GM18507 (cell line): ENCODE measurements at regions not wholly inside any gene's neighbourhood (a gene's known extent, or its start where the extent isn't known, plus 50 kb on each side); places are given as distances from the start of the nearest gene placed in this dataset.

ENCODE experiments used
- DNase-seq: peaks from one replicate; pipeline ENCODE4 v3.0.0; 2011; ENCODE audit warnings: low read depth; ENCODE audit not compliant: insufficient read length; ENCODE audit errors: extremely low spot score
- FAIRE-seq: peaks from 2 replicates; lab custom pipeline; 2011; peaks lifted over from hg19 to GRCh38; lab: Jason Lieb, UNC

DNA sequence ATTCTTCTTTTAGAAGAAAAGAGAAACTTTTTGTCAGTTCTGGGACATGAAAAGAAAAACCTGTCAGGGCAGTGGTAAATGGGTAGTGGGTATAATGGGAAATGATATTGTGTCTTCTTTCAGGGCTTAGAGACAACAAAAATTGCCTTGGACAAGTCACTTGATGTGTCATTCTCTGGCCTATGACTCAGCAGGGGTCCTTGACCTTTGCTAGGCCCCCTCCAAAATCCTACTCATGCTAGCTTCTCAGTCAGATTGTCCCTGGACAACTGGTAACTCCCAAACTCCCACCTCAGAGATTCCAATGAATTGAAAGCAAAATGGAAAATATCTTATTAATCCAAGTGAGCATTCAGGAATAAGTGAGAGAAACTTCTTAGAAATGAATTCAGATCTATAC is 258.8 kb upstream of the SPRY2 start:
- DNase-seq, result no peak
- FAIRE-seq, result no peak

- FAIRE-seq (no peak), DNase-seq (no peak)
These were observed 257.3 kb upstream of the SPRY2 start for GRCh38 chr13:80598189-80598588.

DNA sequence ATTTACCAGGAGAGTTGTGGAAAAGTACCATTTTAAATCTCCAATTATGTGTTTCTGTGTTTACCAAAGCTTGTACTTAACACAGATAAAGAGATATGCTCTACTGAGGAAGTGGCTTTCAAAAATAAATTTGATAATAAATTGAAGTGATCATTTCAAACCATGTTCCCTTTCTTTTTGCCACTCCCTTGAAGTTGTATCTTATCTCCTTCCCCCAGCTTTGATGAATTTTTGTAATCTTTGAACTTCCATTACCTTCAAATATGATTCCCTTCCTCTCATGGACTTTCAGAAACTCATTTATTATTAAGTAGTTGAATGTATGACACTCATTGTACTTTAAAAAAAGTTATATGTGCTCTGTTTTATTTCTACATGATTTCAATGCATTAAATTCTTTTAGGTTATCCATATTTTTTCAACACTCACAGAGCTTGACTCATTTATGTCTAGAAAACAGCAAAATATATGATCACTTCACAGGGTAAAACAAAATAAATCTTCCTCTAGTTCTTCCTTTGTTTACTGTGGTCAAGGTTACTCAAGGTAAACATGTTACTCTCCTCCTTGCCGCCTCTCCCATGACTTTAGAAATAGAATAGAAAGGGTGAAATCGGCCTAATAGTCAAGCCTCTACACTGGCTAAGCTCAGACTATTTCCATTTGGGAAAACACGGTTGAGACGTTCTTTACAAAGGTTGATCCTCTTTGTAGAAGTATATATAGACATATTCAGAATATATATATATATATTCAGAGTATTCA is 251.2 kb upstream of the SPRY2 start:
- no peak for FAIRE-seq
- no peak for DNase-seq

GRCh38 chr13:80590551-80590950 is 249.6 kb upstream of the SPRY2 start:
- FAIRE-seq, result no peak
- no peak for DNase-seq

DNA sequence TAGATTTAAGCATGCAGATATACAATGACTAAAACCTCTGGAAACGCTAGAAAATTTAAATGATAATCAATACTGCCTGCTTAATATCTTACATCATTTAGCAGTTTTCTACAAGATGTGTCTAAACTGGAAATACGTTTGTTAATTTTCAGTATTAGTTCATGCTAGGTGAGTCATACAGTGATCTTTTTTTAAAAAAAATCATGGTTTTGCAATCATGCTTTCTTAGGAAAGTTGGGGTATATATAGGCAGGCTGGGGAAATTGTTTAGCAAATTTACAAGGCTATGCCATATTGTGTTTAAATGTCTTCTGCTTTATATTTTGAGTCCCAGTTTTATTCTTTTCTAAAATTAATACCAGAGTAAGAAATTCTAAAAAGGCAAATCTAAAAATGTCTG is 245.4 kb upstream of the SPRY2 start:
- DNase-seq (no peak), FAIRE-seq (no peak)

- DNase-seq (no peak), FAIRE-seq (no peak)
These were observed 244.6 kb upstream of the SPRY2 start for GRCh38 chr13:80585531-80585930.

DNA sequence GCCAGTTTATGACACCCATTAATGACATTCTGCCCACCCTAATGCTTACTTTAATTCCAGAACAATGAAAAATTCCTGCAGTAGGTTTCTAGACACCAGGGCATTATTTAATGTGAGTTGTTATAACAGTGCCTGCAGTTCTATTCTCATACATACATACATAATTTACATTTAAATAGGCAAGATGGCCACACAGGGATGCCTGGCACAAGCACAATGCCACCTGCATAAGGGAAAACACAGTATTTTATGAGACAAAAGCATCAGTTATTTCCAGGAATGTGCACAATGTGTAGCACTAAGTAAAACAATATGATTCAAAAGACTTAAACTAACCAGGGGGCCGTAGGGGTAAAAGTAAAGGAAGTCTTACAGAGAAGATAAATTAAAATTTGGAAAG is 243.9 kb upstream of the SPRY2 start:
- DNase-seq (no peak), FAIRE-seq (no peak)

- FAIRE-seq (no peak), DNase-seq (no peak)
These were observed 243.4 kb upstream of the SPRY2 start for GRCh38 chr13:80584306-80584705.

- FAIRE-seq (no peak), DNase-seq (no peak)
These were observed 237.2 kb upstream of the SPRY2 start for GRCh38 chr13:80577926-80578670.

DNA sequence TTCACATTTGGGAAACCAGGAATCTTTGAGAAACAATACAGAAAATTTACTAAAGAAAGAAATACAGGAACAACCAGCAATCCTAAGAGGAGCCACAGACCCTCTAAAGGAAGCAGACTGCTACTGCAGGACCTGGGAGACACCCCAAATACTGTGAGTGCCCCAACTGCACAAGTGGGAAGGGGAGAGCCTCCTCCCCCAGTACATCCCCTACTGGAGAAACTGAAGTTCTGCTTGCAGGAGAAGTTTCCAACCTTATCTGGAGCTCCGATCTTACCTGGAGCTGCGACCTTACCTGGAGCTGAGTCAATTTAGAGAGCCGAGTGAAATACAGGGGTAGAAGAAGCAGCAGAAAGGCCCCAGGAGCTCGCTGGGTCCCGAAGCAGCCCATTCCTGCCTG is 236.4 kb upstream of the SPRY2 start:
- FAIRE-seq (no peak), DNase-seq (no peak)

DNA sequence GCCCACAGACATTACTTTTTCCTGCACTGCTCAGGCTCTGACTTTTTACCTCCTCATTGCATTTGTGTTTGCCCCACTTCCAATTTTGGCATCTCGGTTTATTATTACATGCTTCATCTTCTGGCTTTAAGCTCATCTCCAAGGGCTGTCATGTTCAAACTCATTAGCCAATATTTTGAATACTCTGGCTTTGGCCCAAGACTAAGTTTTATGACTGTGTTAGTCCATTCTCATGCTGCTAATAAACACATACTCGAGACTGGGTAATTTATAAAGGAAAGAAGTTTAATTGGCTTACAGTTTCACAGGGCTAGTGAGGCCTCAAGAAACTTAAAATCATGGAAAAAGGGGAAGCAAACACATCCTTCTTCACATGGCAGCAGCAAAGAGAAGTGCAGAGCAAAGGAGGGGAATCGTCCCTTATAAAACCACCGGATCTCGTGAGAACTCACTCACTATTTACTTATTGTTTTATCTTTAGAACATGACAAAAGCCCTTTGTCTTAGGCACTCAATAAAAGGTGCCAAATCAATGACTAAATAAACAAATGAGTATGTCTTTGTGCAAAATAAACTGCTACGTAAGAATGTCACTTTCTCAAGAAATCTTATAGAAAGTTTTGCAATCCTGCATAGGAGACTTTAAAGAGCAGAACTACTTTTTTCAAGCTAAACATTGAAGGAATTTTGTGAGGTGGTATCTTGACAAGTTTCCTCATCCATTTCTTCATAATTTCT is 233.4 kb upstream of the SPRY2 start:
- no peak for FAIRE-seq
- DNase-seq, result no peak

GRCh38 chr13:80572923-80573316 is 232.0 kb upstream of the SPRY2 start:
- DNase-seq, result no peak
- FAIRE-seq, result no peak

DNA sequence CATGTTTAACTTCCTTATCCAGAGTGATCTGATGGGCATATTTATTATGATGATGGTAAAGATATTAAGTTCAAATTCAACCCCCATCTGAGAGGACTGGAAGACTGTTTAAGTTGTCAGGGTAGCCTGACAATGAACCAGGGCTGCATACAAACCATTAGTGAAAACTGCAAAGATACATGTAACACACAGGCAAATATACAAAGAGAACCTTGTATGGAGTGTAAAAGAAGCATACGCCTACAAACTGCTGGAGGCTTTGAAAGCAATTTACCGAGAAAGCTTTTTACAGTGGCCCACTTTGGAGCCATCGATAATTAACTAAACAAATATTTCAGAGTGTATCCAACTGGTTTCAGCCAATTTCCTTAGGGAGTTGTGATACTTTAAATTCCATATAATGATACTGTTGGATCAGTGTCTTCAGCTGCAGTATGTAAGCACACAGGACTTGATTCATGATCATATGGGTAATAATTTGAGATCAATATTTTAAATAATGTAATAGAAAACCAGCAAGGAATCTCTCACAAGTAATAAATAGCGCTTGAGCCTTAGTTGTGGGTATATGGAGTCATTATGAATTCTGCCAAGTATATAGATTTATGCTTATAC is 231.5 kb upstream of the SPRY2 start:
- DNase-seq, result no peak
- FAIRE-seq, result no peak

- DNase-seq (no peak), FAIRE-seq (no peak)
These were observed 230.7 kb upstream of the SPRY2 start for GRCh38 chr13:80571346-80572307.

- FAIRE-seq, result no peak
- no peak for DNase-seq
These were observed 222.5 kb upstream of the SPRY2 start for GRCh38 chr13:80563439-80563838.

DNA sequence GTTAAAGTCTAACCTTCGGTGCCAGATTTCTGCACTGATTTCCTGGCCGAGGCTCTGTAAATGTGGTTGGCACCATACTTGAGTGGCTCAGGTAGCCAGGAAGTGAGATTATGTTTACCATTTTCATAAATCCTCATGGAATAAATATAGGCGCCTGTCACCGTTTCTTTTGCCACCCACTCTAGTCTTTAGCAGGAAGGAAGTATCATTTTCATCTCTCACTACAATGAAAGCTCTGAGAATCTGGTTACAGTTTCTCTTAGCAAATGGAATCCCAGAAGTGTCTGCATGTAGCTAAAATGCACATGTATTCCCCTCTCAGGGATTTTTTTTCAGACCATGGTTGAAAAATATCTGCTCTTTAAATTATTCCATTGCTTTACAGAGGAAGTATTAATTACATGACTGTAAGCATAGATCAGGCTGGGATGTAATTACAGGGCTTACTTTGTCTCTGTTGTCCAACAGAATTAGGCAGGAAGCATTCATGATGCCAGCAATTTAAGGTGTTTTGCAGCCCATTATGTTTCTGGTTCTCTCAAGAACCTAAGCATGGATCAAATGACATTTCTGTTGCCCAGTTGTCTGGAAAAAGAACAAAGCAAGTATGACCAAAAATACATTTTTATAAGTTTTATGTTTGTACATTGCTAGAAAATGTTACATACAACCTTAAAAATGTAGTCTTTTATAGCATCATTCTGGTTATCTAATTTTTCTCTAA is 221.7 kb upstream of the SPRY2 start:
- DNase-seq (no peak), FAIRE-seq (no peak)

DNA sequence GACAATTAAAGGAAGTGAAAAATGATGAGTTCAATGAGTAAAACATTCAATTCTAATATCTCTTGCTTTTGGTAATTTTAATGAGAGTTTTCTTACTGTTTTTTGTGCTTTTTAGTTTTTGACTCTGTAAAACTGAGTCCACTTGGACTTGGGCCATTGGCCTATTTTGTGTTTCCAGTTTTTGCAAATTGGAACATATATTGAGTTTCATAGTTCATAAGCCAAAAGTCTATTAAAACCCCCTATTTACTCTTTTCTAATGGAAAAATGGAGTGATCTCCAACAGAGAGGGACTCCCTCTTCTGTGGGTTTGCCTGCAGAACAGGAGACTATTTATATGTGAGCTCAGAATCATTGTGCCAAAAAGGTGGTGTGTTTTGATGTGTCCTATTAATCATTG is 219.7 kb upstream of the SPRY2 start:
- no peak for FAIRE-seq
- DNase-seq, result no peak

GRCh38 chr13:80559944-80560343 is 219.0 kb upstream of the SPRY2 start:
- no peak for FAIRE-seq
- no peak for DNase-seq
